Left ventricle myocardium inferior (tissue), 1 donor: ENCODE measurements at regions not wholly inside any gene's neighbourhood (a gene's known extent, or its start where the extent isn't known, plus 50 kb on each side); places are given as distances from the start of the nearest gene placed in this dataset.

Source experiments
- DNase-seq: peaks from one replicate; pipeline ENCODE4 v3.0.0-alpha.2; 2020
- H3K27ac ChIP-seq: fragments of 200-600 bp; replicated peaks from 2 replicates; pipeline ENCODE4 v1.8.0; 2021
- H3K27me3 ChIP-seq: fragments of 200-600 bp; 2 replicates; pipeline ENCODE4 v1.8.0; 2021; ENCODE audit warnings: low read depth
- H3K36me3 ChIP-seq: fragments of 200-600 bp; 2 replicates; pipeline ENCODE4 v1.8.0; 2021
- H3K4me1 ChIP-seq: fragments of 200-600 bp; 2 replicates; pipeline ENCODE4 v1.8.0; 2021
- H3K4me3 ChIP-seq: fragments of 200-600 bp; 2 replicates; pipeline ENCODE4 v1.8.0; 2021; ENCODE audit warnings: mild to moderate bottlenecking, moderate library complexity
- H3K9me3 ChIP-seq: fragments of 200-600 bp; replicated peaks from 2 replicates; pipeline ENCODE4 v1.8.0; 2021
- intact Hi-C: fragments of 100-400 bp; cut with micrococcal nuclease; formaldehyde crosslinking; loops from one replicate; pipeline ENCODE4 v1.11.0; 2022
- TF ChIP-seq, protein P1 (sequence below): fragments of 200-600 bp; IDR thresholded peaks from 2 replicates; pipeline ENCODE4 v1.8.0; 2021; ENCODE audit warnings: antibody characterized with exemption, mild to moderate bottlenecking, borderline replicate concordance
- donor health status: DM: no; HTN: yes; CAD: no; lungs with severe emphysema.

DNA sequence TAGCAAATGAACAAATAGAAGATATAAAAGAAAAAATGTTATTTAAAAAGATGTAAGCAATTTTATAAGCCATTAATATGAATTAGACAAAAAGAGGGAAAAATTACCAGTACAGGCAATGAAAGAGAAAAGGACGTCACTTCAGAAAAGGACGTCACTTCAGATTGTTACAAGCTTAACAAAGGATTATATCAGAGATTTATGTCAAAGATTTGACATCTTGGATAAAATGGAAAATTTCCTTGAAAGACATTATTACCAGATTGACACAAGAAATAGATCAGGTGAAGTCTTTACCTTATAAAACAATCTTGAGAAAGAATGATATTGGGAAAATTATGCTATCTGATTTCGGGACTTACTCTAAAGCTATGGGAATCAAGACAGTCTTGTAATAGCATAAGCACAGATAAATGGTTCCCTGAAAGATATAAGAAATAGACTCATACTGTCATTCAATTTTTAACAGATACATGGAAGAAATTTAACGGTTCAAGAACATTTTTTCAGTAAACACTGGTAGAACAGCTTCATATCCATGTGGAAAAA, 625.4 kb upstream of the EDIL3 start:
- no peak overlapping the region for H3K27ac ChIP-seq
- no peaks in the 10 kb centered on the region for H3K27me3 ChIP-seq
- H3K36me3 ChIP-seq, result no peaks in the 10 kb centered on the region
- H3K4me1 ChIP-seq, result no peaks in the 10 kb centered on the region
- no peak overlapping the region for H3K4me3 ChIP-seq
- H3K9me3 ChIP-seq, result no peaks in the 10 kb centered on the region
- DNase-seq, result no peak
- intact Hi-C loops, result no loop called here
- TF ChIP-seq, protein P1, sequence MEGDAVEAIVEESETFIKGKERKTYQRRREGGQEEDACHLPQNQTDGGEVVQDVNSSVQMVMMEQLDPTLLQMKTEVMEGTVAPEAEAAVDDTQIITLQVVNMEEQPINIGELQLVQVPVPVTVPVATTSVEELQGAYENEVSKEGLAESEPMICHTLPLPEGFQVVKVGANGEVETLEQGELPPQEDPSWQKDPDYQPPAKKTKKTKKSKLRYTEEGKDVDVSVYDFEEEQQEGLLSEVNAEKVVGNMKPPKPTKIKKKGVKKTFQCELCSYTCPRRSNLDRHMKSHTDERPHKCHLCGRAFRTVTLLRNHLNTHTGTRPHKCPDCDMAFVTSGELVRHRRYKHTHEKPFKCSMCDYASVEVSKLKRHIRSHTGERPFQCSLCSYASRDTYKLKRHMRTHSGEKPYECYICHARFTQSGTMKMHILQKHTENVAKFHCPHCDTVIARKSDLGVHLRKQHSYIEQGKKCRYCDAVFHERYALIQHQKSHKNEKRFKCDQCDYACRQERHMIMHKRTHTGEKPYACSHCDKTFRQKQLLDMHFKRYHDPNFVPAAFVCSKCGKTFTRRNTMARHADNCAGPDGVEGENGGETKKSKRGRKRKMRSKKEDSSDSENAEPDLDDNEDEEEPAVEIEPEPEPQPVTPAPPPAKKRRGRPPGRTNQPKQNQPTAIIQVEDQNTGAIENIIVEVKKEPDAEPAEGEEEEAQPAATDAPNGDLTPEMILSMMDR, result no peak

DNA sequence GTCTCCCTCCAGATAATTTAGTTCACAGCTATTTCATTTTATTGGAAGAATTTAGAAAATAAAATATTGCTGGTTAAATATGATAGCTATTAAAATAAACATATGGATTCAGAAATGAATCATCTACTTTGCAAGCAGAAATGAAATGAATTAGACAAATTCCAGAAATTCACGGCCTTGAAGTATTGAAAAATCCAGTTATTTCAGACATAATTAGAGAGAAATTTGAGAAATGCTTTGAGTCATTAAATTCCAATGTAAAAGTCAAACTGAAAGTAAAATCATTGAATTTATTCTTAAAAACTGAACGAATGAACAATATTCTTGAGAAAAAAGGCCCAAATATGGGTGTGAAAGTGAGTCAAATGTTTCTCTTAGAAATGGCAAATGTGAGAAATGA, 632.6 kb upstream of the EDIL3 start:
- no peak for DNase-seq
- intact Hi-C loops, result no loop called here

GRCh38 chr5:85030316-85031084, 645.8 kb upstream of the EDIL3 start:
- TF ChIP-seq, protein P1, result no peak
- H3K27me3 ChIP-seq, result no peaks in the 10 kb centered on the region
- intact Hi-C loops, result no loop called here
- no peaks in the 10 kb centered on the region for H3K9me3 ChIP-seq
- no peak for DNase-seq
- no peak overlapping the region for H3K27ac ChIP-seq
- H3K4me3 ChIP-seq, result no peak overlapping the region
- no peaks in the 10 kb centered on the region for H3K36me3 ChIP-seq
- H3K4me1 ChIP-seq, result no peaks in the 10 kb centered on the region

More for the DNA sequence above, 632.6 kb upstream of the EDIL3 start:
- TF ChIP-seq, protein P1, result no peak
- Histone ChIP-seq H3K27ac (no peak overlapping the region), H3K9me3 (peaks cover 7% of the 10 kb centered on the region), H3K36me3 (no peaks in the 10 kb centered on the region), H3K4me3 (no peak overlapping the region), H3K27me3 (no peaks in the 10 kb centered on the region), H3K4me1 (no peaks in the 10 kb centered on the region)

GRCh38 chr5:85049020-85049419, 664.3 kb upstream of the EDIL3 start:
- no peak for DNase-seq
- no peak overlapping the region for H3K27ac ChIP-seq
- TF ChIP-seq, protein P1, result peak; percentile 50
- H3K36me3 ChIP-seq, result no peaks in the 10 kb centered on the region
- no peaks in the 10 kb centered on the region for H3K4me1 ChIP-seq
- intact Hi-C loops, result no loop called here
- no peak overlapping the region for H3K4me3 ChIP-seq
- no peaks in the 10 kb centered on the region for H3K27me3 ChIP-seq
- H3K9me3 ChIP-seq, result no peaks in the 10 kb centered on the region

GRCh38 chr5:85052826-85053225, 668.1 kb upstream of the EDIL3 start:
- no peak for DNase-seq
- Histone ChIP-seq H3K4me3 (no peak overlapping the region), H3K4me1 (no peaks in the 10 kb centered on the region), H3K36me3 (no peaks in the 10 kb centered on the region), H3K27ac (no peak overlapping the region), H3K9me3 (no peaks in the 10 kb centered on the region), H3K27me3 (no peaks in the 10 kb centered on the region)
- intact Hi-C loops, result no loop called here
- TF ChIP-seq, protein P1, result no peak
